Activated T-cell treated with anti-CD3 and anti-CD28 coated beads, Interleukin-2, amount 50 U/mL, for 48 hours (primary cell): ENCODE measurements at regions not wholly inside any gene's neighbourhood (a gene's known extent, or its start where the extent isn't known, plus 50 kb on each side); places are given as distances from the start of the nearest gene placed in this dataset.

Experiments
- DNase-seq, 2 experiments: peaks; one replicate each; pipeline ENCODE4 v3.0.0-alpha.2; 2020

GRCh38 chr12:85352016-85352415 lies 72.0 kb downstream of the ALX1 start:
- no peak for DNase-seq

GRCh38 chr12:85356596-85357385 lies 76.8 kb downstream of the ALX1 start:
- no peak for DNase-seq

GRCh38 chr12:85357609-85358008 lies 77.6 kb downstream of the ALX1 start:
- DNase-seq = no peak

GRCh38 chr12:85358715-85359114 lies 78.7 kb downstream of the ALX1 start:
- no peak for DNase-seq

- no peak for DNase-seq
These were observed 83.6 kb downstream of the ALX1 start for GRCh38 chr12:85363382-85364190.

- DNase-seq = no peak
These were observed 87.9 kb downstream of the ALX1 start for GRCh38 chr12:85367936-85368335.

- no peak for DNase-seq
These were observed 89.5 kb downstream of the ALX1 start for GRCh38 chr12:85369365-85370154.

GRCh38 chr12:85373045-85373444 lies 93.0 kb downstream of the ALX1 start:
- no peak for DNase-seq

GRCh38 chr12:85374981-85375380 lies 95.0 kb downstream of the ALX1 start:
- no peak for DNase-seq

- no peak for DNase-seq
These were observed 105.4 kb downstream of the ALX1 start for GRCh38 chr12:85385406-85385805.

GRCh38 chr12:85390266-85390665 lies 110.2 kb downstream of the ALX1 start:
- DNase-seq = no peak

GRCh38 chr12:85392508-85392907 lies 112.5 kb downstream of the ALX1 start:
- DNase-seq = no peak

- no peak for DNase-seq
These were observed 113.6 kb downstream of the ALX1 start for GRCh38 chr12:85393606-85394005.

GRCh38 chr12:85394065-85394464 lies 114.0 kb downstream of the ALX1 start:
- no peak for DNase-seq

GRCh38 chr12:85394809-85395208 lies 114.8 kb downstream of the ALX1 start:
- no peak for DNase-seq

- DNase-seq = no peak
These were observed 125.2 kb downstream of the ALX1 start for GRCh38 chr12:85405262-85405661.

- no peak for DNase-seq
These were observed 125.9 kb downstream of the ALX1 start for GRCh38 chr12:85405781-85406522.

GRCh38 chr12:85413266-85413665 lies 133.2 kb downstream of the ALX1 start:
- no peak for DNase-seq

GRCh38 chr12:85422762-85423161 lies 142.7 kb downstream of the ALX1 start:
- no peak for DNase-seq

GRCh38 chr12:85423947-85424346 lies 143.9 kb downstream of the ALX1 start:
- DNase-seq = no peak

- peak in 1 of 2 experiments; percentile 18 for DNase-seq
These were observed 144.7 kb downstream of the ALX1 start for GRCh38 chr12:85424581-85425348.

GRCh38 chr12:85425349-85425612 lies 145.3 kb downstream of the ALX1 start:
- no peak for DNase-seq
